Fibroblast of lung (primary cell): ENCODE measurements at regions not wholly inside any gene's neighbourhood (a gene's known extent, or its start where the extent isn't known, plus 50 kb on each side); places are given as distances from the start of the nearest gene placed in this dataset.

ENCODE experiments used
- CTCF ChIP-seq, 2 donors: IDR thresholded peaks in 1 of 2; conservative IDR thresholded peaks in 1 of 2; 1 replicate in 1 of 2; 2 replicates in 1 of 2; pipeline ENCODE4 v1.5.1; 2011 to 2012; ENCODE audit warnings: low read length in 2 of 2, control low read depth in 1 of 2, inconsistent platforms in 1 of 2, low read depth in 1 of 2, mild to moderate bottlenecking in 1 of 2
- EZH2 ChIP-seq: IDR thresholded peaks from 2 replicates; pipeline ENCODE4 v1.5.1; 2012; ENCODE audit warnings: low read length, control low read depth, mild to moderate bottlenecking; ENCODE audit errors: missing control alignments

- TF ChIP-seq CTCF (conservative IDR thresholded peaks at IDR 0.05 in 1 of 2, IDR thresholded peaks at IDR 0.05 in 1 of 2; ENCODE audit: low read depth in 1 of 2, low read length in 2 of 2) (no peak), EZH2 (no peak)
Observed at GRCh38 chr6:71737953-71738352, 148.4 kb upstream of the RIMS1 start.
